Neural cell (in vitro differentiated cells): ENCODE measurements at regions not wholly inside any gene's neighbourhood (a gene's known extent, or its start where the extent isn't known, plus 50 kb on each side); places are given as distances from the start of the nearest gene placed in this dataset.

ENCODE experiments used
- CTCF ChIP-seq: fragments of 450-650 bp; IDR thresholded peaks from 2 replicates; pipeline ENCODE4 v1.5.1; 2014; ENCODE audit warnings: antibody characterized with exemption, mild to moderate bottlenecking, moderate library complexity; ENCODE audit not compliant: poor library complexity, severe bottlenecking
- EP300 ChIP-seq: fragments of 450-650 bp; conservative IDR thresholded peaks from 2 replicates; pipeline ENCODE4 v1.6.1; 2014; ENCODE audit warnings: antibody characterized with exemption, mild to moderate bottlenecking, moderate library complexity; ENCODE audit not compliant: poor library complexity, severe bottlenecking
- EZH2 ChIP-seq: fragments of 200-600, 300-800 bp; shearing (Covaris generic), sonication (generic); IDR thresholded peaks from 2 replicates; pipeline ENCODE4 v1.6.1; 2014; ENCODE audit warnings: antibody characterized with exemption, low read length, borderline replicate concordance, mild to moderate bottlenecking; ENCODE audit not compliant: insufficient read depth, poor library complexity, severe bottlenecking
- POLR2AphosphoS5 ChIP-seq: IDR thresholded peaks from 2 replicates; pipeline ENCODE4 v1.6.1; 2012
- RAD21 ChIP-seq: fragments of 450-650 bp; conservative IDR thresholded peaks from 2 replicates; pipeline ENCODE4 v1.6.1; 2014; ENCODE audit warnings: antibody characterized with exemption, mild to moderate bottlenecking, moderate library complexity
- REST ChIP-seq: IDR thresholded peaks from 2 replicates; pipeline ENCODE4 v1.6.1; 2012; ENCODE audit warnings: borderline replicate concordance
- SMC3 ChIP-seq: fragments of 450-650 bp; conservative IDR thresholded peaks from 2 replicates; pipeline ENCODE4 v1.6.1; 2014; ENCODE audit warnings: antibody characterized with exemption, mild to moderate bottlenecking, moderate library complexity; ENCODE audit not compliant: poor library complexity
- TAF1 ChIP-seq: IDR thresholded peaks from 2 replicates; pipeline ENCODE4 v1.6.1; 2012; ENCODE audit warnings: low read depth

- TF ChIP-seq CTCF (no peak), TAF1 (no peak), EP300 (no peak), EZH2 (no peak), POLR2AphosphoS5 (no peak), RAD21 (no peak), REST (no peak), SMC3 (no peak)
These were observed 171.2 kb upstream of the GBE1 start for GRCh38 chr3:81932681-81933080.
